ENCODE measurements at regions not wholly inside any gene's neighbourhood (a gene's known extent, or its start where the extent isn't known, plus 50 kb on each side); places are given as distances from the start of the nearest gene placed in this dataset.

GRCh38 chr4:104206784-104207183 is 287.9 kb downstream of the CXXC4 start:
- Histone ChIP-seq H4K20me1 (ENCODE audit: control insufficient read depth, extremely low read depth, insufficient read depth, low read length) (no peaks in the 10 kb centered on the region), H3K36me3 (ENCODE audit: control insufficient read depth in 2 of 2, extremely low read depth in 1 of 2, insufficient read depth in 2 of 2, low read length in 2 of 2) (no peaks in the 10 kb centered on the region), H2AFZ (ENCODE audit: control insufficient read depth, low read length) (no peak overlapping the region), H3K9ac (ENCODE audit: control insufficient read depth, extremely low read depth, insufficient read depth, low read length) (no peak overlapping the region), H3K9me1 (ENCODE audit: control insufficient read depth, extremely low read depth, insufficient read depth, low read length) (no peaks in the 10 kb centered on the region), H3K27me3 (ENCODE audit: control insufficient read depth, extremely low read depth, insufficient read depth, low read length) (no peaks in the 10 kb centered on the region), H3K27ac (ENCODE audit: control insufficient read depth, insufficient read depth, low read length) (no peak overlapping the region), H3K4me2 (ENCODE audit: control insufficient read depth, extremely low read depth, insufficient read depth, low read depth, low read length) (no peak overlapping the region), H3K79me2 (ENCODE audit: control insufficient read depth, insufficient read depth, low read length) (no peaks in the 10 kb centered on the region), H3K4me1 (ENCODE audit: control insufficient read depth, extremely low read depth, insufficient read depth, low read length) (no peaks in the 10 kb centered on the region), H3K4me3 (ENCODE audit: control insufficient read depth in 2 of 3, extremely low read depth in 1 of 3, insufficient read depth in 2 of 3, low read depth in 1 of 3, low read length in 3 of 3) (no peak overlapping the region), H3K9me3 (ENCODE audit: control insufficient read depth, low read depth, low read length) (no peaks in the 10 kb centered on the region)
- TF ChIP-seq EZH2 (IDR thresholded peaks at IDR 0.05; ENCODE audit: low read length) (no peak), CTCF (optimal IDR thresholded peaks at IDR 0.05 in 1 of 3, IDR thresholded peaks at IDR 0.05 in 1 of 3, conservative IDR thresholded peaks at IDR 0.05 in 1 of 3; ENCODE audit: extremely low read depth in 1 of 3, insufficient read depth in 2 of 3, low read length in 3 of 3) (no peak)
- no peak for FAIRE-seq
- dilution Hi-C loops (cut with MboI; ENCODE audit: extremely low pct_ligation_motif_present, low sequenced_read_pairs) = no loop called here
- no peak for DNase-seq (ENCODE audit: low read depth, low spot score)

GRCh38 chr4:104205116-104205515 is 289.6 kb downstream of the CXXC4 start:
- Histone ChIP-seq H3K9me3 (ENCODE audit: control insufficient read depth, low read depth, low read length) (no peaks in the 10 kb centered on the region), H3K27me3 (ENCODE audit: control insufficient read depth, extremely low read depth, insufficient read depth, low read length) (no peaks in the 10 kb centered on the region), H3K4me3 (ENCODE audit: control insufficient read depth in 2 of 3, extremely low read depth in 1 of 3, insufficient read depth in 2 of 3, low read depth in 1 of 3, low read length in 3 of 3) (no peak overlapping the region), H4K20me1 (ENCODE audit: control insufficient read depth, extremely low read depth, insufficient read depth, low read length) (no peaks in the 10 kb centered on the region), H3K4me1 (ENCODE audit: control insufficient read depth, extremely low read depth, insufficient read depth, low read length) (no peaks in the 10 kb centered on the region), H3K79me2 (ENCODE audit: control insufficient read depth, insufficient read depth, low read length) (no peaks in the 10 kb centered on the region), H2AFZ (ENCODE audit: control insufficient read depth, low read length) (no peak overlapping the region), H3K36me3 (ENCODE audit: control insufficient read depth in 2 of 2, extremely low read depth in 1 of 2, insufficient read depth in 2 of 2, low read length in 2 of 2) (no peaks in the 10 kb centered on the region), H3K27ac (ENCODE audit: control insufficient read depth, insufficient read depth, low read length) (no peak overlapping the region), H3K4me2 (ENCODE audit: control insufficient read depth, extremely low read depth, insufficient read depth, low read depth, low read length) (no peak overlapping the region), H3K9me1 (ENCODE audit: control insufficient read depth, extremely low read depth, insufficient read depth, low read length) (no peaks in the 10 kb centered on the region), H3K9ac (ENCODE audit: control insufficient read depth, extremely low read depth, insufficient read depth, low read length) (no peak overlapping the region)
- dilution Hi-C loops (cut with MboI; ENCODE audit: extremely low pct_ligation_motif_present, low sequenced_read_pairs) = no loop called here
- DNase-seq (ENCODE audit: low read depth, low spot score) (no peak), FAIRE-seq (no peak)
- no peak for TF ChIP-seq CTCF (optimal IDR thresholded peaks at IDR 0.05 in 1 of 3, IDR thresholded peaks at IDR 0.05 in 1 of 3, conservative IDR thresholded peaks at IDR 0.05 in 1 of 3; ENCODE audit: extremely low read depth in 1 of 3, insufficient read depth in 2 of 3, low read length in 3 of 3)
- TF ChIP-seq EZH2 (IDR thresholded peaks at IDR 0.05; ENCODE audit: low read length) = no peak
